ENCODE measurements at regions not wholly inside any gene's neighbourhood (a gene's known extent, or its start where the extent isn't known, plus 50 kb on each side); places are given as distances from the start of the nearest gene placed in this dataset.

GRCh38 chr18:55139836-55140235, 180.6 kb upstream of the CCDC68 start:
- Histone ChIP-seq H3K4me3 (replicated peaks; ENCODE audit: insufficient read depth, low read length) (no peak overlapping the region), H3K27ac (replicated peaks) (no peak overlapping the region), H3K27me3 (ENCODE audit: insufficient read depth, poor library complexity, severe bottlenecking) (peaks cover 14% of the 10 kb centered on the region)
- no peak for DNase-seq (ENCODE audit: low read depth in 1 of 2, low spot score in 1 of 2)
- no peak for TF ChIP-seq SPI1 (IDR thresholded peaks at IDR 0.05; ENCODE audit: borderline replicate concordance, low read depth)
- no peak for TF ChIP-seq GABPA (IDR thresholded peaks at IDR 0.05; ENCODE audit: low read depth)
- TF ChIP-seq, protein P1, sequence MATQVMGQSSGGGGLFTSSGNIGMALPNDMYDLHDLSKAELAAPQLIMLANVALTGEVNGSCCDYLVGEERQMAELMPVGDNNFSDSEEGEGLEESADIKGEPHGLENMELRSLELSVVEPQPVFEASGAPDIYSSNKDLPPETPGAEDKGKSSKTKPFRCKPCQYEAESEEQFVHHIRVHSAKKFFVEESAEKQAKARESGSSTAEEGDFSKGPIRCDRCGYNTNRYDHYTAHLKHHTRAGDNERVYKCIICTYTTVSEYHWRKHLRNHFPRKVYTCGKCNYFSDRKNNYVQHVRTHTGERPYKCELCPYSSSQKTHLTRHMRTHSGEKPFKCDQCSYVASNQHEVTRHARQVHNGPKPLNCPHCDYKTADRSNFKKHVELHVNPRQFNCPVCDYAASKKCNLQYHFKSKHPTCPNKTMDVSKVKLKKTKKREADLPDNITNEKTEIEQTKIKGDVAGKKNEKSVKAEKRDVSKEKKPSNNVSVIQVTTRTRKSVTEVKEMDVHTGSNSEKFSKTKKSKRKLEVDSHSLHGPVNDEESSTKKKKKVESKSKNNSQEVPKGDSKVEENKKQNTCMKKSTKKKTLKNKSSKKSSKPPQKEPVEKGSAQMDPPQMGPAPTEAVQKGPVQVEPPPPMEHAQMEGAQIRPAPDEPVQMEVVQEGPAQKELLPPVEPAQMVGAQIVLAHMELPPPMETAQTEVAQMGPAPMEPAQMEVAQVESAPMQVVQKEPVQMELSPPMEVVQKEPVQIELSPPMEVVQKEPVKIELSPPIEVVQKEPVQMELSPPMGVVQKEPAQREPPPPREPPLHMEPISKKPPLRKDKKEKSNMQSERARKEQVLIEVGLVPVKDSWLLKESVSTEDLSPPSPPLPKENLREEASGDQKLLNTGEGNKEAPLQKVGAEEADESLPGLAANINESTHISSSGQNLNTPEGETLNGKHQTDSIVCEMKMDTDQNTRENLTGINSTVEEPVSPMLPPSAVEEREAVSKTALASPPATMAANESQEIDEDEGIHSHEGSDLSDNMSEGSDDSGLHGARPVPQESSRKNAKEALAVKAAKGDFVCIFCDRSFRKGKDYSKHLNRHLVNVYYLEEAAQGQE (IDR thresholded peaks at IDR 0.05; ENCODE audit: insufficient replicate concordance, low read depth) = no peak
- no peak for TF ChIP-seq POLR2AphosphoS5 (IDR thresholded peaks at IDR 0.05; ENCODE audit: low read depth)
- TF ChIP-seq, protein P2, sequence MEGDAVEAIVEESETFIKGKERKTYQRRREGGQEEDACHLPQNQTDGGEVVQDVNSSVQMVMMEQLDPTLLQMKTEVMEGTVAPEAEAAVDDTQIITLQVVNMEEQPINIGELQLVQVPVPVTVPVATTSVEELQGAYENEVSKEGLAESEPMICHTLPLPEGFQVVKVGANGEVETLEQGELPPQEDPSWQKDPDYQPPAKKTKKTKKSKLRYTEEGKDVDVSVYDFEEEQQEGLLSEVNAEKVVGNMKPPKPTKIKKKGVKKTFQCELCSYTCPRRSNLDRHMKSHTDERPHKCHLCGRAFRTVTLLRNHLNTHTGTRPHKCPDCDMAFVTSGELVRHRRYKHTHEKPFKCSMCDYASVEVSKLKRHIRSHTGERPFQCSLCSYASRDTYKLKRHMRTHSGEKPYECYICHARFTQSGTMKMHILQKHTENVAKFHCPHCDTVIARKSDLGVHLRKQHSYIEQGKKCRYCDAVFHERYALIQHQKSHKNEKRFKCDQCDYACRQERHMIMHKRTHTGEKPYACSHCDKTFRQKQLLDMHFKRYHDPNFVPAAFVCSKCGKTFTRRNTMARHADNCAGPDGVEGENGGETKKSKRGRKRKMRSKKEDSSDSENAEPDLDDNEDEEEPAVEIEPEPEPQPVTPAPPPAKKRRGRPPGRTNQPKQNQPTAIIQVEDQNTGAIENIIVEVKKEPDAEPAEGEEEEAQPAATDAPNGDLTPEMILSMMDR (IDR thresholded peaks at IDR 0.05; ENCODE audit: insufficient read depth, low read length) = no peak

DNA sequence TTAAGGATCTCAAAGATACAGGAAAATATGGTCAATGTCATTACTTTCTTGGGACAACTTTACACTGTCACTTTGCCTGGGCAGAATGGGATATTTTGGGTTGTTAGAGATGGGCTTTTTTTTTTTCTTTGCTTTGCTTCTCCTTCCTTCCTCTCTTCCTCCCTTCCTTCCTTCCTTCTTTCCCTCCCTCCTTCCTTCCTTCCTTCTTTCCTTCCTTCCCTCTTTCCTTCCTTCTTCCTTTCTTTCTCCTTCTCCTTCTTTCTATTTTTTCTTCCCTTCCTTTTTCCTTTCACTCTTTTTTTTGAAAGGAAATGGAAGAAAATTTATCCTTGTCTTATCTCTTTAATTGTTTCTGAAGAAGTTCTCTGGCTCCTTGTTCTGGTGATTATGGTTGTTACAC, 180.0 kb upstream of the CCDC68 start:
- Histone ChIP-seq H3K4me3 (replicated peaks; ENCODE audit: insufficient read depth, low read length) (no peak overlapping the region), H3K27ac (replicated peaks) (no peak overlapping the region), H3K27me3 (ENCODE audit: insufficient read depth, poor library complexity, severe bottlenecking) (peaks cover 14% of the 10 kb centered on the region)
- no peak for DNase-seq (ENCODE audit: low read depth in 1 of 2, low spot score in 1 of 2)
- TF ChIP-seq, protein P2 (IDR thresholded peaks at IDR 0.05; ENCODE audit: insufficient read depth, low read length) = no peak
- TF ChIP-seq POLR2AphosphoS5 (IDR thresholded peaks at IDR 0.05; ENCODE audit: low read depth) = no peak
- no peak for TF ChIP-seq GABPA (IDR thresholded peaks at IDR 0.05; ENCODE audit: low read depth)
- TF ChIP-seq, protein P1 (IDR thresholded peaks at IDR 0.05; ENCODE audit: insufficient replicate concordance, low read depth) = no peak
- no peak for TF ChIP-seq SPI1 (IDR thresholded peaks at IDR 0.05; ENCODE audit: borderline replicate concordance, low read depth)

DNA sequence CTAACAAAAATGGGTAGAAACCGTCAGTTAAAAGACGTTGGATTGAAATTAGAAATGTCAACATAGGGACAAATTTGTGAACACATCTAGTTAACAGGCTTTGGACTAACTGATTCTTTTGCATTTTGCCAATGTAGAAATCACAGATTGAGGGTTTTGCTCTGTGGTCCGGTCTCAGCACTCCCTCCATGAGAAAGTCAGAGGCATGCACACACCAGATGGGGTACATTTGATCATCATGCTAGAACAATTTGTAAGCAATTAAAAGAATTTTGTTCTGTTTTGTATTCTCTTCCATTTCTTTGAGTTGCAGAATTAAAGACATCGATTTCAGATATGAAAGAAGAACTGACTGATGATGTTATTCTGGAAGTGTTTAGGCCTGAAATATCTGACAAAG, 179.1 kb upstream of the CCDC68 start:
- Histone ChIP-seq H3K4me3 (replicated peaks; ENCODE audit: insufficient read depth, low read length) (no peak overlapping the region), H3K27ac (replicated peaks) (no peak overlapping the region), H3K27me3 (ENCODE audit: insufficient read depth, poor library complexity, severe bottlenecking) (peaks cover 14% of the 10 kb centered on the region)
- DNase-seq (ENCODE audit: low read depth in 1 of 2, low spot score in 1 of 2) = no peak
- no peak for TF ChIP-seq SPI1 (IDR thresholded peaks at IDR 0.05; ENCODE audit: borderline replicate concordance, low read depth)
- TF ChIP-seq POLR2AphosphoS5 (IDR thresholded peaks at IDR 0.05; ENCODE audit: low read depth) = no peak
- no peak for TF ChIP-seq GABPA (IDR thresholded peaks at IDR 0.05; ENCODE audit: low read depth)
- TF ChIP-seq, protein P1 (IDR thresholded peaks at IDR 0.05; ENCODE audit: insufficient replicate concordance, low read depth) = no peak
- TF ChIP-seq, protein P2 (IDR thresholded peaks at IDR 0.05; ENCODE audit: insufficient read depth, low read length) = no peak
